AG09319 (cell line): ENCODE measurements at regions not wholly inside any gene's neighbourhood (a gene's known extent, or its start where the extent isn't known, plus 50 kb on each side); places are given as distances from the start of the nearest gene placed in this dataset.

Experiments used
- DNase-seq: peaks from one replicate; pipeline ENCODE4 v3.0.0-alpha.2; 2010; ENCODE audit warnings: low read depth; ENCODE audit errors: extremely low read depth
- TF ChIP-seq, protein P1 (sequence below): IDR thresholded peaks from 2 replicates; pipeline ENCODE4 v1.5.1; 2011; ENCODE audit warnings: low read depth, mild to moderate bottlenecking, inconsistent platforms, low read length, moderate library complexity

DNA sequence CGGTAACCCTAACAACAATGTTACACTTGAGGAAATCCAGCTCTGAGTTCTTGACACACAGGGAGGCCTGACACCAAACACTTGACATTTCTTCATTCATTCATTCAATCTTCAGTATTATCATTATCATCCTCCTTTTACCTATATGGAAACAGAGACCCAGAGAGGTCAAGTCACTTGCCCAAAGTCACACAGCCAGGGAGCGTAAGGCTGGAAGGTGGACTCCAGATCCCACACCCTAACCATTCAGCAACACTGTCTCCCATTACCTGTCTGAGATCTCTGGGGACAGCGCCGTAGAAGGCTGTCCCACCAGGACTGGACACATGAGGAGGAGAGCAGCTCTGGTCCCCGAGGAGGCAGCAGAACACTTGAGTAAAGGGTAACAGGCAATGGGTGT is 101.4 kb downstream of the SYF2 start:
- DNase-seq = no peak
- TF ChIP-seq, protein P1, sequence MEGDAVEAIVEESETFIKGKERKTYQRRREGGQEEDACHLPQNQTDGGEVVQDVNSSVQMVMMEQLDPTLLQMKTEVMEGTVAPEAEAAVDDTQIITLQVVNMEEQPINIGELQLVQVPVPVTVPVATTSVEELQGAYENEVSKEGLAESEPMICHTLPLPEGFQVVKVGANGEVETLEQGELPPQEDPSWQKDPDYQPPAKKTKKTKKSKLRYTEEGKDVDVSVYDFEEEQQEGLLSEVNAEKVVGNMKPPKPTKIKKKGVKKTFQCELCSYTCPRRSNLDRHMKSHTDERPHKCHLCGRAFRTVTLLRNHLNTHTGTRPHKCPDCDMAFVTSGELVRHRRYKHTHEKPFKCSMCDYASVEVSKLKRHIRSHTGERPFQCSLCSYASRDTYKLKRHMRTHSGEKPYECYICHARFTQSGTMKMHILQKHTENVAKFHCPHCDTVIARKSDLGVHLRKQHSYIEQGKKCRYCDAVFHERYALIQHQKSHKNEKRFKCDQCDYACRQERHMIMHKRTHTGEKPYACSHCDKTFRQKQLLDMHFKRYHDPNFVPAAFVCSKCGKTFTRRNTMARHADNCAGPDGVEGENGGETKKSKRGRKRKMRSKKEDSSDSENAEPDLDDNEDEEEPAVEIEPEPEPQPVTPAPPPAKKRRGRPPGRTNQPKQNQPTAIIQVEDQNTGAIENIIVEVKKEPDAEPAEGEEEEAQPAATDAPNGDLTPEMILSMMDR = no peak

DNA sequence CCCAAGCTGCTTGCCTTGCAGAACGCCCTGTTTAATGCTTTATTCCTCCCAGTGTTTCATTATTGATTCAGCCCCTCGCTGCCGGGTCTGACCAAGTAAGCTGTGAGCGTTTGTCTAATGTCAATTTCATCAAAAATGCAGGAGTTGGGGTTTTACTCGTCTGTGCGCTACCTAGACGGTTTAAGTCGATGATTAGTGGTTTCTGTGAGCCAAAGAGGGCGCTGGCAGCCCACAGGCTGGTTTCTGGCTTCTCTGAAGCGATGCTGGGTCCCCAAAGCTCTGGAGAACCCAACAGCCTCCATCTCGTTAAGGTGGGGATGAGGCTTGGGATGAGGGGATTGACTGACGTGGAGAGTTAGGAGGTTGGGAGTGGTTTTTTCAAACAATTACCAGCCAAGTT is 102.9 kb downstream of the SYF2 start:
- DNase-seq = no peak
- TF ChIP-seq, protein P1 = no peak

DNA sequence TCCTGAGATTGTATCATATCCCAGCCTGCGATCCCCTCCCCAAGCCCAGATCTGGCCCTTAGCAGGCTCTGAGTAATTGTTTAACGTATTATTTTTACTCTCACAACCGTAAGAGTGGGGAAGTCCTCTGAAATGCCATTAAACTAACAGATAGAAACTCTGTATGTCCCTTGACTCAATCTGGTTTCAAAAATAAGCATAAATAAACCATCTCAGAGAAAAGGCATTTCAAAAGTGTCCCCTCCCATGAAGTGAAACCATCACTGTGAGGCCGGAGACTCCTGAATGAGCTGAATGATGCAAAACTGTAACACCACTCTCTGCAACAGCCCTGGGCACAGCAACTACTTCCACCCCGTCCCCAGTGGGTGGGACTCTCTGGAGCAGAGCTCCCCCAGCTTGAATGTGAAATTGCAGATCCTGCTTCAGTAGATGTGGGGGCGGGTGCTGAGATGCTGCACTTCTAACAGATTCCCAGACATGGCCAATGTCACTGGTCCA is 104.1 kb downstream of the SYF2 start:
- DNase-seq = no peak
- TF ChIP-seq, protein P1 = no peak

DNA sequence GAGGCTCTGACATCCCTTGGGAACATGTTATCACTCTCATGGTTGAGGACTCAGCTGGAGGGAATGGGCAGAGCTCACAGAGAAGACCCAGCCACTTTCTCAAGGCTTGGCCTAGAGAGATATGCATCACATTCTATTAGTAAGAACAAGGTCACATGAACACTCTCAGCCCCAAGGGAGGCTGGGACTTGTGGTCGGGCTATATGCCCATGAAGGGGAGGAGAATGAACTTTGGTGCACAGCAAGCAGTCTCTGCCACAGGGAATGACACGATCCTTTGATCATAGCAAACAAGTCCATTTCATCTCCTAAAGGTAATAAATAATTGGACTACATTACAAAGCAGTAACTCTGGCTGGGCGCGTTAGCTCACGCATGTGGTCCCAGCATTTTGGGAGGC is 105.7 kb downstream of the SYF2 start:
- DNase-seq = no peak
- TF ChIP-seq, protein P1 = no peak

DNA sequence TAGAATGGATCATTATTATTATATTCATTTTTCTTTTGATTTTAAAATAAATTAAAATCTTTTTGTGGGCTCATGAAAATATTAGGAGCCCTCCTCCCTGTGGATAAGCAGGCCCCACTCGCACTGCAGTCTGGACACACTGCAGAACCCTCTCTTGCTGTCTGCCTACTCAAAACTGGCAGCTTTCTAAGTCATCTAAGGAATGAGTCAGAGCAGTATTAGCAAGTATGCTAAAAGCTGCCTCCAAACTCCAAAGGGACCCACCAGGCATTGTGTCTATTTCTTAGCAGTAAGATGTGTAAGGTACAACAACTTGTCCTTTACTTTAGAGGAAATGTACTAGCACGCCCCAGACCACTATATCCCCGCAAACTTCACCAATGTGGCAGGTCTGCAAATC is 108.8 kb downstream of the SYF2 start:
- no peak for DNase-seq
- TF ChIP-seq, protein P1 = no peak

DNA sequence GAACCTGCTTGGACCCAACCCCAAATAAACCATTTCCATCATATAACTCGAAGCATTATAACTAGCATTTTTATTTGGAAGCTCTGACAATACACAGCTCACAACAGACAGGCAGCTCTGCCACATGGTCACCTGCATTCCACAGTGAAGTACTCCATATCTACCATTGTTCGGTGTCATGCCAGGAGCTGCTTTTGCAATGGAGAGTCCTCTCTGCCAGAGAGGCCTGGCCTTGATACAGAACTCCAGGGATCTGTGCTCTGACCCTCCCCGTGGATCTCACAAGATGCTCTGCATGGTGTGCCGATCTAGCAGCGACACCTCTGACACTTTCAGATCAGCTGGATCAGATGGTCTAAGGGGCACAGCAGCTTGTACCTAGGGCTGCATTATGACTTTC is 109.6 kb downstream of the SYF2 start:
- no peak for DNase-seq
- TF ChIP-seq, protein P1 = no peak

DNA sequence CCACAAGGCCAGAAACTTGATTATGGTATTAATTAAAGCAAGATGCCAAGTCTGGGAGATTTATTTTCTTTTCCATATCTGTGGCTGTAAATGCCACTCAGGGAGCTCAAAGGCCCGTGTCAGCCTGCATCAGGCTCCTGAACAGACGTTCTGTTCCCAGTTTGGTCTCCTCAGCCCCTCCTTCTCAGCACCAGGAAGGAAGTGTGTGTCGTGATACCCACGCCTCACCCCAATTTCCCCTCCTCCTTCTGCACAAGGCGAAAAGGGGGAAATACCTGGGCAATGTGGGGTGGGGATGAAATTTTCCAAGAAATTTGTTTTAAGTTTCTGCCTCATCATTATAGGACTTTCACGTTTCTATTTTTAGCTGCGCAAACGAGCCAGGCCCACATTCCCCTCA is 112.0 kb downstream of the SYF2 start:
- TF ChIP-seq, protein P1 = no peak
- DNase-seq = no peak
